ENCODE measurements at regions not wholly inside any gene's neighbourhood (a gene's known extent, or its start where the extent isn't known, plus 50 kb on each side); places are given as distances from the start of the nearest gene placed in this dataset.

GRCh38 chr6:48928937-48929336 is 534.1 kb downstream of the MMUT start:
- no peak for TF ChIP-seq CTCF (IDR thresholded peaks at IDR 0.05; ENCODE audit: borderline replicate concordance, control extremely low read depth, extremely low read depth, insufficient read depth, missing control alignments)
- in situ Hi-C loops (cut with MboI; ENCODE audit: low sequenced_read_pairs, unreplicated experiment): no loop called here

DNA sequence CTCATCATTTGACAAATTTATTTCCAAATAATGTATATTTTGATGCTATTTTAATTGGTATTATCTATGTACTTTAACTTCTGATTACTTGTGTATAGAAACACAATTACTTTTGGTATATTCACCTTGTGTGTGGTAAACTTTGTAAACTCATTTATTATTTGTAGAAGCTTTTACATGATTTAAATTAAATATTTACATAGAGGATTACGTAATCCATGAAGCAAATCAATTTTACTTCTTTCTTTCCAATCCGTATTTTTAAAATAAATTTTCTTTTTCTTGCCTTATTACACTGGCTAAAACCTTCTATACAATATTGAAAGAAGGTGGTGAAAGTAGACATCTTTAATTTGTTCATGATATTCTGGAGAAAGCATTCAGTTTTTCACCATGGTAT is 540.2 kb downstream of the MMUT start:
- no peak for TF ChIP-seq CTCF (IDR thresholded peaks at IDR 0.05; ENCODE audit: borderline replicate concordance, control extremely low read depth, extremely low read depth, insufficient read depth, missing control alignments)
- in situ Hi-C loops (cut with MboI; ENCODE audit: low sequenced_read_pairs, unreplicated experiment): no loop called here
- no peak for DNase-seq (ENCODE audit: low spot score)

More at GRCh38 chr6:48928937-48929336, 534.1 kb downstream of the MMUT start:
- no peak for DNase-seq (ENCODE audit: low spot score)

DNA sequence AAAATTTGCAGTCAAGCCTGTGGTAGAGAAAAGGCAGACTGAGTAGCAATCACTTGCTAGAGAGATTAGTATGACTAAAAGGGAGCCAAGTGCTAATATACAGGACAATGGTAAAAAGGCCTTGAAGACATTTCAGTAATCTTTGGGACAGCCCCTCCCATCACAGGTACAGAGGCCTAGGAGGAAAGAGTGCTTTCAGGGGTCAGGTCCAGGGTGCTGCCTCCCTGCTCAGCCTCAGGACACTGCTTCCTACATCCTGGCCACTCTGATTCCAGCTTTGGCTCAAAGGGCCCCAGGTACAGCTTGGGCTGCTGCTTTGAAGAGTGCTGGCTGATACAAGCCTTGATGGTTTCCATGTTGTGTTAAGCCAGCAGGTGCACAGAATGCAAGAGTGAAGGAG is 543.5 kb downstream of the MMUT start:
- no peak for DNase-seq (ENCODE audit: low spot score)
- in situ Hi-C loops (cut with MboI; ENCODE audit: low sequenced_read_pairs, unreplicated experiment): no loop called here
- no peak for TF ChIP-seq CTCF (IDR thresholded peaks at IDR 0.05; ENCODE audit: borderline replicate concordance, control extremely low read depth, extremely low read depth, insufficient read depth, missing control alignments)

DNA sequence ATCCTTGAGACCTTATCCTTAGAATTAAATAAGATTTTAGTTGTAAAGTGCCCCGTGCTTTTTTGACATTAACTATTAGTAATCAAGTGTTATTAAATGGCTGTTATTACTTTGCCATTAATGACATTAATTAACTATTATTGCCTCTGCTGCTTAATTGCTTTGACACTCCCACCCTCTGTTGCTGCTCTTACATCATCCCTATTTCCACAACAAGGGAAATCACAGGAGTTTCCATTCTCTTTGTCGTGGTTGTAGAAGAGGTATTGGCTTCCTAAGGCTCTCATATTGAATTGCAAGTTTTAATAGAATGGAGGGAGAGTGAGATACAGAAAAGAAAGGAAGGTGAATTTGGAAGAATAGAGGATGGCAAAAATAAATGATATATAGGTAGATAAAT is 545.8 kb downstream of the MMUT start:
- no peak for TF ChIP-seq CTCF (IDR thresholded peaks at IDR 0.05; ENCODE audit: borderline replicate concordance, control extremely low read depth, extremely low read depth, insufficient read depth, missing control alignments)
- no peak for DNase-seq (ENCODE audit: low spot score)
- in situ Hi-C loops (cut with MboI; ENCODE audit: low sequenced_read_pairs, unreplicated experiment): no loop called here

DNA sequence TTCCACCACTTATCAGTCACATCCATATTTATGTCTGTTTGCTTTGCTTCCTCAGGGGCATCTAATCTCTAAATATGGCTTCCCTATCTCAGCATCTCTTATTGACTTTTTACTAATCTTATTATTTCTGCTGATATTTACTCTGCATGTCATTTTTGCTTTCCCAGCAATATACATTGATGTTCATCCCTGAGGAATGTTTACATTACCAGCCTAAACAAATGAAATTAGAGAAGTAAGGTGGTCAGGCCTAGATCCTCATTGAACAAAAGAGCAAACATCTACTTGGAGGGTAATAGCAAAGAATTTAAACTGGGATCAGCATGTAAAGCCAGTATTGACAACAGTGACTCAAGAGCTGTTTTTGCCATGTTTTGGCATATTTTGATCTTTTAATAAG is 546.4 kb downstream of the MMUT start:
- no peak for DNase-seq (ENCODE audit: low spot score)
- in situ Hi-C loops (cut with MboI; ENCODE audit: low sequenced_read_pairs, unreplicated experiment): no loop called here
- no peak for TF ChIP-seq CTCF (IDR thresholded peaks at IDR 0.05; ENCODE audit: borderline replicate concordance, control extremely low read depth, extremely low read depth, insufficient read depth, missing control alignments)

GRCh38 chr6:48915591-48915990 is 547.5 kb downstream of the MMUT start:
- in situ Hi-C loops (cut with MboI; ENCODE audit: low sequenced_read_pairs, unreplicated experiment): no loop called here
- no peak for DNase-seq (ENCODE audit: low spot score)
- no peak for TF ChIP-seq CTCF (IDR thresholded peaks at IDR 0.05; ENCODE audit: borderline replicate concordance, control extremely low read depth, extremely low read depth, insufficient read depth, missing control alignments)

- no peak for TF ChIP-seq CTCF (IDR thresholded peaks at IDR 0.05; ENCODE audit: borderline replicate concordance, control extremely low read depth, extremely low read depth, insufficient read depth, missing control alignments)
- in situ Hi-C loops (cut with MboI; ENCODE audit: low sequenced_read_pairs, unreplicated experiment): no loop called here
- DNase-seq (ENCODE audit: low spot score): no peak
Measured at GRCh38 chr6:48912503-48912902, 550.5 kb downstream of the MMUT start.

Data from GM13976 (cell line).